Esophagus muscularis mucosa (tissue), 3 donors: ENCODE measurements at regions not wholly inside any gene's neighbourhood (a gene's known extent, or its start where the extent isn't known, plus 50 kb on each side); places are given as distances from the start of the nearest gene placed in this dataset.

ENCODE experiments used
- POLR2A ChIP-seq: fragments of 450-650 bp; IDR thresholded peaks from one replicate; pipeline ENCODE4 v1.6.1; 2017; ENCODE audit warnings: antibody characterized with exemption, moderate library complexity, mild to moderate bottlenecking, low read depth
- TF ChIP-seq, protein P1 (sequence below), 3 experiments: fragments of 200-600 bp in 2 of 3; fragments of 450-650 bp in 1 of 3; sonication (generic) in 2 of 3; IDR thresholded peaks; one replicate each; pipeline ENCODE4 v1.5.1; 2017 to 2019; ENCODE audit warnings: antibody characterized with exemption in 3 of 3, mild to moderate bottlenecking in 2 of 3, moderate library complexity in 1 of 3

DNA sequence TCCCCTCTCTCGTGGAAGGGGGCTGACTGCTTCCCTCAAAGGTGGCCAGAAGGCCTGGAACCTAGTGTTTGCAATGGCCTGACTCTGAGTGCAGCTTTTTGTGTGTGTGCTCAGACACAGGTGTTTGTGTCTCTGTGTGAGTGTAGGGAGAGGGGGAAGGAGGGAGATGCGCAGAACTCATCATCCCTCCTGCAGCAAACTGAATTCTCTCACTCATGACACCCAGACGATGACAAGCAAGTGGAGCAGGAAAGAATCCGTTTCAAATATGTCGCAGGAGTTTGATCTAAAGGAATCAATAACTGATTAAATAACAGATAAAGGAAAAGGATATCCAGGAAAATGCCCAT, 101.4 kb downstream of the TNFAIP3 start:
- no peak for TF ChIP-seq POLR2A
- TF ChIP-seq, protein P1, sequence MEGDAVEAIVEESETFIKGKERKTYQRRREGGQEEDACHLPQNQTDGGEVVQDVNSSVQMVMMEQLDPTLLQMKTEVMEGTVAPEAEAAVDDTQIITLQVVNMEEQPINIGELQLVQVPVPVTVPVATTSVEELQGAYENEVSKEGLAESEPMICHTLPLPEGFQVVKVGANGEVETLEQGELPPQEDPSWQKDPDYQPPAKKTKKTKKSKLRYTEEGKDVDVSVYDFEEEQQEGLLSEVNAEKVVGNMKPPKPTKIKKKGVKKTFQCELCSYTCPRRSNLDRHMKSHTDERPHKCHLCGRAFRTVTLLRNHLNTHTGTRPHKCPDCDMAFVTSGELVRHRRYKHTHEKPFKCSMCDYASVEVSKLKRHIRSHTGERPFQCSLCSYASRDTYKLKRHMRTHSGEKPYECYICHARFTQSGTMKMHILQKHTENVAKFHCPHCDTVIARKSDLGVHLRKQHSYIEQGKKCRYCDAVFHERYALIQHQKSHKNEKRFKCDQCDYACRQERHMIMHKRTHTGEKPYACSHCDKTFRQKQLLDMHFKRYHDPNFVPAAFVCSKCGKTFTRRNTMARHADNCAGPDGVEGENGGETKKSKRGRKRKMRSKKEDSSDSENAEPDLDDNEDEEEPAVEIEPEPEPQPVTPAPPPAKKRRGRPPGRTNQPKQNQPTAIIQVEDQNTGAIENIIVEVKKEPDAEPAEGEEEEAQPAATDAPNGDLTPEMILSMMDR (IDR thresholded peaks at IDR 0.05) = no peak
